ENCODE measurements at regions not wholly inside any gene's neighbourhood (a gene's known extent, or its start where the extent isn't known, plus 50 kb on each side); places are given as distances from the start of the nearest gene placed in this dataset.
"Not testable (repeated sequence)": the region's sequence is repeated elsewhere in the genome, so short reads cannot be mapped to it uniquely, and the experiment has no call there.

GRCh38 chr2:33907866-33908265 is 308.8 kb upstream of the FAM98A start:
- Mint-ChIP-seq H3K27me3 (ENCODE audit: low read depth) (no peaks in the 10 kb centered on the region), H3K36me3 (ENCODE audit: low read depth) (no peaks in the 10 kb centered on the region), H3K4me1 (no peaks in the 10 kb centered on the region), H3K9me3 (peaks cover 9% of the 10 kb centered on the region), H3K4me3 (no peak overlapping the region), H3K27ac (no peak overlapping the region)
- no peak for TF ChIP-seq CTCF (IDR thresholded peaks at IDR 0.05; ENCODE audit: unreplicated experiment in 3 of 3)

- H3K27me3 Mint-ChIP-seq (ENCODE audit: low read depth); H3K27ac Mint-ChIP-seq; H3K4me1 Mint-ChIP-seq; H3K4me3 Mint-ChIP-seq; H3K36me3 Mint-ChIP-seq (ENCODE audit: low read depth): not testable (repeated sequence)
- H3K9me3 Mint-ChIP-seq, result peaks cover 12% of the 10 kb centered on the region
These were observed 307.0 kb upstream of the FAM98A start for GRCh38 chr2:33906129-33906528.

- H3K27me3 Mint-ChIP-seq (ENCODE audit: low read depth), result no peaks in the 10 kb centered on the region
- peaks cover 12% of the 10 kb centered on the region for H3K9me3 Mint-ChIP-seq
- no peak for TF ChIP-seq CTCF (IDR thresholded peaks at IDR 0.05; ENCODE audit: unreplicated experiment in 3 of 3)
- no peak overlapping the region for H3K27ac Mint-ChIP-seq
- H3K4me1 Mint-ChIP-seq, result no peaks in the 10 kb centered on the region
- H3K4me3 Mint-ChIP-seq, result no peak overlapping the region
- no peaks in the 10 kb centered on the region for H3K36me3 Mint-ChIP-seq (ENCODE audit: low read depth)
These were observed 305.7 kb upstream of the FAM98A start for GRCh38 chr2:33904801-33905200.

GRCh38 chr2:33903701-33904100 is 304.6 kb upstream of the FAM98A start:
- H3K36me3 Mint-ChIP-seq (ENCODE audit: low read depth), result no peaks in the 10 kb centered on the region
- H3K27me3 Mint-ChIP-seq (ENCODE audit: low read depth), result no peaks in the 10 kb centered on the region
- H3K9me3 Mint-ChIP-seq, result peaks cover 12% of the 10 kb centered on the region
- TF ChIP-seq CTCF (IDR thresholded peaks at IDR 0.05; ENCODE audit: unreplicated experiment in 3 of 3), result no peak
- H3K4me1 Mint-ChIP-seq, result no peaks in the 10 kb centered on the region
- H3K4me3 Mint-ChIP-seq, result no peak overlapping the region
- H3K27ac Mint-ChIP-seq, result no peak overlapping the region

- H3K9me3 Mint-ChIP-seq, result peaks cover 12% of the 10 kb centered on the region
- TF ChIP-seq CTCF (IDR thresholded peaks at IDR 0.05; ENCODE audit: unreplicated experiment in 3 of 3), result no peak
- H3K36me3 Mint-ChIP-seq (ENCODE audit: low read depth), result no peaks in the 10 kb centered on the region
- no peaks in the 10 kb centered on the region for H3K4me1 Mint-ChIP-seq
- no peak overlapping the region for H3K27ac Mint-ChIP-seq
- H3K4me3 Mint-ChIP-seq, result no peak overlapping the region
- no peaks in the 10 kb centered on the region for H3K27me3 Mint-ChIP-seq (ENCODE audit: low read depth)
These were observed 304.1 kb upstream of the FAM98A start for GRCh38 chr2:33903215-33903614.

- Mint-ChIP-seq H3K36me3 (ENCODE audit: low read depth) (no peaks in the 10 kb centered on the region), H3K4me3 (no peak overlapping the region), H3K9me3 (peaks cover 12% of the 10 kb centered on the region), H3K27me3 (ENCODE audit: low read depth) (no peaks in the 10 kb centered on the region), H3K4me1 (no peaks in the 10 kb centered on the region), H3K27ac (no peak overlapping the region)
- no peak for TF ChIP-seq CTCF (IDR thresholded peaks at IDR 0.05; ENCODE audit: unreplicated experiment in 3 of 3)
These were observed 301.5 kb upstream of the FAM98A start for GRCh38 chr2:33900610-33901009.

All from nephron (organoid).